Transverse colon (tissue), 4 donors: ENCODE measurements at regions not wholly inside any gene's neighbourhood (a gene's known extent, or its start where the extent isn't known, plus 50 kb on each side); places are given as distances from the start of the nearest gene placed in this dataset.

ENCODE experiments used
- DNase-seq: peaks from one replicate; pipeline ENCODE4 v3.0.0-alpha.2; 2019
- H3K27ac ChIP-seq, 4 donors: fragments of 200-600 bp; sonication (generic); 2 replicates each; pipeline ENCODE4 v1.5.1; 2016 to 2018; ENCODE audit warnings: inconsistent platforms in 4 of 4
- H3K27me3 ChIP-seq: fragments of 200-600 bp; sonication (generic); 2 replicates; pipeline ENCODE4 v1.5.1; 2017; ENCODE audit warnings: inconsistent platforms
- H3K36me3 ChIP-seq, 4 donors: fragments of 200-600 bp; sonication (generic); 2 replicates each; pipeline ENCODE4 v1.5.1; 2017 to 2019; ENCODE audit warnings: inconsistent platforms in 4 of 4
- H3K4me1 ChIP-seq, 4 donors: fragments of 200-600 bp; sonication (generic); 2 replicates each; pipeline ENCODE4 v1.5.1; 2017 to 2020; ENCODE audit warnings: inconsistent platforms in 4 of 4
- H3K4me3 ChIP-seq, 4 donors: fragments of 200-600 bp; sonication (generic); 1 replicate in 1 of 4; 2 replicates in 3 of 4; pipeline versions ENCODE4 v1.5.1 to v1.6.1; 2017 to 2019; ENCODE audit warnings: inconsistent platforms in 4 of 4
- H3K9me3 ChIP-seq, 2 donors: fragments of 200-600 bp; sonication (generic); 2 replicates each; pipeline ENCODE4 v1.5.1; 2017 to 2019; ENCODE audit warnings: inconsistent platforms in 2 of 2
- EP300 ChIP-seq: sonication (generic); formaldehyde crosslinking; IDR thresholded peaks from one replicate; pipeline ENCODE4 v1.6.1; 2017; ENCODE audit warnings: antibody characterized with exemption, low read depth
- POLR2A ChIP-seq: fragments of 450-650 bp; IDR thresholded peaks from one replicate; pipeline ENCODE4 v1.6.1; 2016; ENCODE audit warnings: antibody characterized with exemption, mild to moderate bottlenecking, moderate library complexity
- POLR2AphosphoS5 ChIP-seq, 3 donors: sonication (generic); formaldehyde crosslinking; IDR thresholded peaks; one replicate each; pipeline ENCODE4 v1.6.1; 2016; ENCODE audit warnings: antibody characterized with exemption in 3 of 3
- WGBS, 2 donors: methylation state at CpG; one replicate each; pipeline ENCODE4 v1.1.5; 2018; ENCODE audit warnings: low coverage in 1 of 2; 5-methylcytosine and 5-hydroxymethylcytosine counted together
- in situ Hi-C, 4 donors: fragments of 200-750 bp; cut with MboI; loops; one replicate each; pipeline versions ENCODE4 v1.15.0 to v1.15.1; 2017; ENCODE audit warnings: low sequenced_read_pairs in 3 of 4, low pct_ligation_motif_present in 1 of 4, low pct_unique_long_range_greater_than_20kb in 1 of 4
- intact Hi-C: fragments of 100-400 bp; cut with DNase I; formaldehyde crosslinking; loops from one replicate; pipeline ENCODE4 v1.15.1; 2023; ENCODE audit warnings: low total_unique reads
- TF ChIP-seq, protein P1 (sequence below), 5 experiments: fragments of 200-600 bp in 3 of 5; fragments of 450-650 bp in 2 of 5; sonication (generic) in 3 of 5; IDR thresholded peaks; 1 replicate in 2 of 5; 2 replicates in 3 of 5; pipeline ENCODE4 v1.5.1; 2016 to 2017; ENCODE audit warnings: antibody characterized with exemption in 5 of 5, inconsistent platforms in 3 of 5, mild to moderate bottlenecking in 2 of 5, moderate library complexity in 1 of 5

DNA sequence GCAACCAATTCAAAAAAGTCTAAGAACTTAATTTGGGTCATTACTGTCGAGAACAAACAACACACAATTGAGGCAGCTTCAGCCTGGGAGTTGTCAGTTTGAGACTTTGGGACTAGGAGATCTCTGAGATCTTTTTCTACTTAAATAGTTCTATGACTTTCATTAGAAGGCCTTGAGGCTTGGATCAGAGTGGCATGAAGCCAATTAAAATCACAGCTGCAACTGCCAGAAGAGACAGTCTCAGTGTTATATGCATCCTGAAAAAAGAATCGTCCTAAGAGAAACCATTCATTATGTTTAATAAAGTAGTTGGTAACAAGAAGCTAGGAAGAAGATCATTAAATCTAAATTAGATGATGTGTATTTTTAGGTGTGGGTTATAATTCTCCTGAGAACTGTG is 170.8 kb upstream of the RASSF8 start:
- intact Hi-C loops, result no loop called here
- 74 to 81% methylated on average over 2 of the region's 2 CpGs for WGBS, 2 donors
- Histone ChIP-seq H3K4me1 (no peaks in the 10 kb centered on the region), H3K27me3 (no peaks in the 10 kb centered on the region), H3K36me3 (no peaks in the 10 kb centered on the region), H3K27ac (no peak overlapping the region), H3K9me3 (no peaks in the 10 kb centered on the region), H3K4me3 (no peak overlapping the region)
- TF ChIP-seq POLR2AphosphoS5 (IDR thresholded peaks at IDR 0.05), result no peak
- TF ChIP-seq, protein P1, sequence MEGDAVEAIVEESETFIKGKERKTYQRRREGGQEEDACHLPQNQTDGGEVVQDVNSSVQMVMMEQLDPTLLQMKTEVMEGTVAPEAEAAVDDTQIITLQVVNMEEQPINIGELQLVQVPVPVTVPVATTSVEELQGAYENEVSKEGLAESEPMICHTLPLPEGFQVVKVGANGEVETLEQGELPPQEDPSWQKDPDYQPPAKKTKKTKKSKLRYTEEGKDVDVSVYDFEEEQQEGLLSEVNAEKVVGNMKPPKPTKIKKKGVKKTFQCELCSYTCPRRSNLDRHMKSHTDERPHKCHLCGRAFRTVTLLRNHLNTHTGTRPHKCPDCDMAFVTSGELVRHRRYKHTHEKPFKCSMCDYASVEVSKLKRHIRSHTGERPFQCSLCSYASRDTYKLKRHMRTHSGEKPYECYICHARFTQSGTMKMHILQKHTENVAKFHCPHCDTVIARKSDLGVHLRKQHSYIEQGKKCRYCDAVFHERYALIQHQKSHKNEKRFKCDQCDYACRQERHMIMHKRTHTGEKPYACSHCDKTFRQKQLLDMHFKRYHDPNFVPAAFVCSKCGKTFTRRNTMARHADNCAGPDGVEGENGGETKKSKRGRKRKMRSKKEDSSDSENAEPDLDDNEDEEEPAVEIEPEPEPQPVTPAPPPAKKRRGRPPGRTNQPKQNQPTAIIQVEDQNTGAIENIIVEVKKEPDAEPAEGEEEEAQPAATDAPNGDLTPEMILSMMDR (IDR thresholded peaks at IDR 0.05), result no peak
- no peak for TF ChIP-seq EP300
- TF ChIP-seq POLR2A, result no peak
- DNase-seq, result no peak
- in situ Hi-C loops, result no loop called here

DNA sequence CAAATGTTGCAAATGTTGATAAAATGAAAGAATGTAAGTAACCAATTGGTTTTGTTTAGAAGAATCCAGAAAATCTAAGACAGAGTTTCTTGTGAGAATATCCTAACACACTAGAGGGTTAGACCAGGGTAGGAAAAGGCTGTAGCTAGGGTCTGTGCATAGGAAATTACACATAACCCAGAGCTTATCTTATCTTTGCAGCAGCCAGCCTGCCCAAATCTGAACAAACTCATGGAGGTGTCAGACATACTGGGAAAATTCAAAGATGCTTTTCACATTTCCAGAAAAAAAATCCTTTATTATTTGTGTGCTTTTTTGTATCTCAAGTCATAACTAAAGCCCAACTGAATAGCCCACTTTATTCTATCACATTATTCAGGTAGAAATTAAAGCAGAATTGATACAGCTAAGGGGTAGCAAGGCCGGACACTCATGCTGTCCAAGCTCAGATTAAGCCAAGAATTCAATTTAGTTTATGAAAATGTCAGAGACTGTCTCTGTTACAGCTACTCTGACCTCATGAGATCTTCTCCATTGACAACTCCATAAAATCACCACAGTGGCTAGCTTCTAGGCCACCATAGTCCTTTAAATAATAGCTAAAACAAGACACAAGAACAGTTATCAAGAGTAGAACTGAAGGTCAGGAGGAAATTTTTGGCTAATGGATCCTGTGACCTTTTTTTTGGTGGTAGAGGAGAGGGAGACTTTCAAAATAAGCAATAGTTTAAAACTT is 169.6 kb upstream of the RASSF8 start:
- 80 to 81% methylated on average over 1 of the region's 1 CpG for WGBS, 2 donors
- H3K27ac ChIP-seq, result no peak overlapping the region
- intact Hi-C loops (no loop called here), in situ Hi-C loops (no loop called here)
- no peaks in the 10 kb centered on the region for H3K9me3 ChIP-seq
- no peaks in the 10 kb centered on the region for H3K36me3 ChIP-seq
- no peaks in the 10 kb centered on the region for H3K27me3 ChIP-seq
- no peaks in the 10 kb centered on the region for H3K4me1 ChIP-seq
- TF ChIP-seq POLR2A (no peak), POLR2AphosphoS5 (IDR thresholded peaks at IDR 0.05) (no peak), EP300 (no peak)
- TF ChIP-seq, protein P1 (IDR thresholded peaks at IDR 0.05), result no peak
- no peak overlapping the region for H3K4me3 ChIP-seq
- DNase-seq, result no peak

DNA sequence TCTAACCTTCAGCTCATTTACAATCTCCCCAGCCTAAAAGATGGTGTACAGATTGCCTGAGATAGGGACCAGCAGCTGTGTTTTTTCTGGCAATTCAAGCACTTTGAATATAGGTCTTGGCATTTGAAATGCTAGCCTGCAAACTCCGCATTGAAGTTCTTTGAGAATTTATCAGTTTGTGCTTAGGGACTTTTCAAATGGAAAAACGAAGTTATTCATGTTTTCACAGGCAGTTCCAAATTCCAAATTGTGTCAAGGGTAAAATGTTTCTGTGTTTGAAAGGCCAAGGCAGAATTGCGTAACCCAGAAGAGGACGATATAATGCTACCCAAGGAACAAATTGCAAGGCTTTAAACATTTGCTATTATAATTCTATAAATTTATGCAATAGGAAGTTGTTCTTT is 168.9 kb upstream of the RASSF8 start:
- Histone ChIP-seq H3K36me3 (no peaks in the 10 kb centered on the region), H3K4me1 (no peaks in the 10 kb centered on the region), H3K27me3 (no peaks in the 10 kb centered on the region), H3K4me3 (no peak overlapping the region), H3K9me3 (no peaks in the 10 kb centered on the region), H3K27ac (no peak overlapping the region)
- intact Hi-C loops (no loop called here), in situ Hi-C loops (no loop called here)
- no peak for DNase-seq
- TF ChIP-seq POLR2A (no peak), EP300 (no peak), POLR2AphosphoS5 (IDR thresholded peaks at IDR 0.05) (no peak)
- TF ChIP-seq, protein P1 (IDR thresholded peaks at IDR 0.05), result no peak
- WGBS, 2 donors, result 48 to 64% methylated on average over 4 of the region's 4 CpGs

DNA sequence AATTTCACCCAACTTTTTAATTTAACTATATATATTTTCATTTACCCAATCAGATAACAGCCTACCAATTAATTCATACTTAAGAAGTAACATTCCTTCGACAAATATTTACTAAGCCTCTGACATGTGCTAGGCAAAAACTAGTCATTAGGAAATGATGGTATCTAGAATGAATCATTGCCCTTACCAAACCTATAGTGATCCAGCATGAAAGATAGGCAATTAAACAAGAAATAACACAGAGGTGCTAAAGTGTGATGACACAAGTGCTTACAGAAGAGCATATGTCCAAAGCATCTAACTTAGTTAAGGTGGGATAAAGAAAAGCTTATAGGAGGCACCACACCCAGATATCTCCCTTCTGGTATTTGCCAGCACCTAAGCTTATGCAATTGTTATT is 166.5 kb upstream of the RASSF8 start:
- intact Hi-C loops (no loop called here), in situ Hi-C loops (no loop called here)
- H3K27ac ChIP-seq, result no peak overlapping the region
- WGBS, 2 donors, result 92 to 100% methylated on average over 1 of the region's 1 CpG
- no peaks in the 10 kb centered on the region for H3K9me3 ChIP-seq
- H3K4me1 ChIP-seq, result no peaks in the 10 kb centered on the region
- H3K27me3 ChIP-seq, result no peaks in the 10 kb centered on the region
- DNase-seq, result no peak
- no peak overlapping the region for H3K4me3 ChIP-seq
- H3K36me3 ChIP-seq, result no peaks in the 10 kb centered on the region
- TF ChIP-seq, protein P1 (IDR thresholded peaks at IDR 0.05), result no peak
- TF ChIP-seq POLR2A (no peak), POLR2AphosphoS5 (IDR thresholded peaks at IDR 0.05) (no peak), EP300 (no peak)
